ENCODE measurements at regions not wholly inside any gene's neighbourhood (a gene's known extent, or its start where the extent isn't known, plus 50 kb on each side); places are given as distances from the start of the nearest gene placed in this dataset.

DNA sequence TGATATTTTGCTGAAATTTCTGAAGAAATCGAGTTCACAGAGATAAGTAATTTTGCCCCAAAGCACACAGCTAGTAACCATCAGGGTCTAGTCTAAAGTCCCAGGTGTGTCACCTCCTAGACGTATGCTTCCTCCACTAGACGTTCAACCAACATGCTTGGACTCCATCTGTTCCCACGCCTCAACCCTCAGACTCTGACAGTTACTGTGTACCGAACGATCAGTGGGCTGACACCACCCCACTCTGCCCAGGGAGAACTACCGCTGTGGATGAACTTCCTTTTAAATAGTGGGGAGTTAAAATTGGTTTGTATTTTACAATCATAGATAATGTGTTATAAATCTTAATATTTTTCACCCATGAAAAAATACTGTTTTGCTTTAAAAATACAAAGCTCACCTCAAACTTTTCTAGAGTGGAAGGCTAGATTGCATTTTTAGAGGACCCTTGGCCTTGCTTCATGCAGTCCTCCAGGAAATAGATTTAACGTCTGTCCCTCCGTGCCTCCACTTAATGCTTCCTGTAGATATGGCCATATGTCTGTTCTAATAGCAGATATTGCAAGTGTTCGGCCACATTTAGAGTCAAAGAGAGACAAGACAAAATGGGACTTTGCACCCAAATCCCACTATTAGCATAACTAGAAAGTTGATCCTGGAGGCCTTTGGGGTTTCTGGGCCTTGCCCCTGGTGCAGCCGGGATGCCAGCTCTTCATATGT lies 91.4 kb upstream of the ZPBP start:
- in situ Hi-C loops (cut with MboI; ENCODE audit: low pct_ligation_motif_present in 1 of 4, low pct_unique_long_range_greater_than_20kb in 1 of 4, low sequenced_read_pairs in 3 of 4), result no loop called here
- 75 to 78% methylated on average over 7 to 11 of the region's 11 CpGs for WGBS, 2 donors (ENCODE audit: low coverage in 1 of 2)
- Histone ChIP-seq H3K4me1 (no peaks in the 10 kb centered on the region), H3K27me3 (no peaks in the 10 kb centered on the region), H3K4me3 (no peak overlapping the region), H3K27ac (no peak overlapping the region), H3K9me3 (no peaks in the 10 kb centered on the region), H3K36me3 (no peaks in the 10 kb centered on the region)
- TF ChIP-seq POLR2AphosphoS5 (IDR thresholded peaks at IDR 0.05) (no peak), CTCF (IDR thresholded peaks at IDR 0.05) (no peak)
- no peak for DNase-seq
- intact Hi-C loops (cut with DNase I; ENCODE audit: low total_unique reads), result no loop called here

DNA sequence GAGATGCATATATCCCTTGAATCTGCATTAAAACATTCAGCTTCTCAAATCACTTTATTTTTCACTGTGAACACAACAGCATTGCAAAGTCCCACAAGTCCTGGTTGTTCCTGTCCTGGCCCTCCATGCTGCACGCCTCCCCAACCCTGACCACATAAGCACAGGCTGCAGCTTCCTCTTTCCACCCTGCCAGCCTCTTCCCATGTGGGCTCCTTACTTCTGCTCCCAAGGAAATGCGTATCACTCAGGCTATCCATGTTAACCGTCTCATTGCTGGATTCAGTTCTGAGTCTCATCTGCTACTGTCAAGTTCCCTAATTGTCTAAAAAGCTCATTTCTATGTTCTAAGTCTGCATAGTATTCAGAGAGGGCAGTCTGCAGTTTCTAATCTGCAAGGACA lies 89.7 kb upstream of the ZPBP start:
- intact Hi-C loops (cut with DNase I; ENCODE audit: low total_unique reads), result no loop called here
- no peak for TF ChIP-seq CTCF (IDR thresholded peaks at IDR 0.05)
- H3K27ac ChIP-seq, result no peak overlapping the region
- H3K4me3 ChIP-seq, result no peak overlapping the region
- 44 to 54% methylated on average over 3 of the region's 3 CpGs for WGBS, 2 donors (ENCODE audit: low coverage in 1 of 2)
- no peaks in the 10 kb centered on the region for H3K4me1 ChIP-seq
- in situ Hi-C loops (cut with MboI; ENCODE audit: low pct_ligation_motif_present in 1 of 4, low pct_unique_long_range_greater_than_20kb in 1 of 4, low sequenced_read_pairs in 3 of 4), result no loop called here
- H3K27me3 ChIP-seq, result no peaks in the 10 kb centered on the region
- no peak for DNase-seq
- H3K9me3 ChIP-seq, result no peaks in the 10 kb centered on the region
- H3K36me3 ChIP-seq, result no peaks in the 10 kb centered on the region

- Histone ChIP-seq H3K27ac (no peak overlapping the region), H3K4me1 (no peaks in the 10 kb centered on the region), H3K9me3 (no peaks in the 10 kb centered on the region), H3K36me3 (no peaks in the 10 kb centered on the region), H3K27me3 (no peaks in the 10 kb centered on the region), H3K4me3 (no peak overlapping the region)
- DNase-seq, result no peak
- no peak for TF ChIP-seq POLR2AphosphoS5 (IDR thresholded peaks at IDR 0.05)
- TF ChIP-seq CTCF (IDR thresholded peaks at IDR 0.05), result no peak
- TF ChIP-seq POLR2A (IDR thresholded peaks at IDR 0.05), result no peak
- TF ChIP-seq EP300 (IDR thresholded peaks at IDR 0.05; ENCODE audit: low read depth), result no peak
- in situ Hi-C loops (cut with MboI; ENCODE audit: low pct_ligation_motif_present in 1 of 4, low pct_unique_long_range_greater_than_20kb in 1 of 4, low sequenced_read_pairs in 3 of 4), result no loop called here
- 68% methylated on average over 7 of the region's 7 CpGs; no CpG with 5 or more reads in 1 of the 2 donors for WGBS, 2 donors (ENCODE audit: low coverage in 1 of 2)
- intact Hi-C loops (cut with DNase I; ENCODE audit: low total_unique reads), result no loop called here
These were observed 88.0 kb upstream of the ZPBP start for GRCh38 chr7:50181081-50181480.

- no peak for DNase-seq
- in situ Hi-C loops (cut with MboI; ENCODE audit: low pct_ligation_motif_present in 1 of 4, low pct_unique_long_range_greater_than_20kb in 1 of 4, low sequenced_read_pairs in 3 of 4) (no loop called here), intact Hi-C loops (cut with DNase I; ENCODE audit: low total_unique reads) (no loop called here)
- TF ChIP-seq CTCF (IDR thresholded peaks at IDR 0.05), result no peak
- no peak for TF ChIP-seq POLR2AphosphoS5 (IDR thresholded peaks at IDR 0.05)
- no peak for TF ChIP-seq POLR2A (IDR thresholded peaks at IDR 0.05)
- no peak for TF ChIP-seq EP300 (IDR thresholded peaks at IDR 0.05; ENCODE audit: low read depth)
- 82 to 86% methylated on average over 5 to 8 of the region's 8 CpGs for WGBS, 2 donors (ENCODE audit: low coverage in 1 of 2)
- no peaks in the 10 kb centered on the region for H3K9me3 ChIP-seq
- H3K27me3 ChIP-seq, result no peaks in the 10 kb centered on the region
- no peaks in the 10 kb centered on the region for H3K36me3 ChIP-seq
- no peaks in the 10 kb centered on the region for H3K4me1 ChIP-seq
- no peak overlapping the region for H3K4me3 ChIP-seq
- H3K27ac ChIP-seq, result no peak overlapping the region
These were observed 85.1 kb upstream of the ZPBP start for GRCh38 chr7:50178166-50178565.
